MCF 10A (cell line): ENCODE measurements at regions not wholly inside any gene's neighbourhood (a gene's known extent, or its start where the extent isn't known, plus 50 kb on each side); places are given as distances from the start of the nearest gene placed in this dataset.

Experiments
- BruUV-seq: library from RNA; stranded (reverse); fragments of 400-500 nt; replicated peaks from 2 replicates; lab custom pipeline; 2021; lab: Mats Ljungman, UMichigan
- CTCF ChIA-PET: fragments of 300-600 bp; sonication (Branson Sonifier 250); formaldehyde crosslinking; extraction: SDS; loops from one replicate; lab custom pipeline; 2021; ENCODE audit warnings: antibody characterized with exemption, inconsistent platforms; lab: Yijun Ruan, JAX
- POLR2A ChIA-PET: fragments of 300-600, 350-650 bp; sonication (Branson Sonifier 250); formaldehyde crosslinking; extraction: SDS; loops from one replicate; lab custom pipeline; 2020; ENCODE audit warnings: antibody characterized with exemption, inconsistent platforms; lab: Yijun Ruan, JAX
- DNase-seq: peaks from one replicate; pipeline ENCODE4 v3.0.0-alpha.2; 2018; ENCODE audit not compliant: unreplicated experiment
- H3K27ac Mint-ChIP-seq: one replicate; pipeline ENCODE4 v1.8.0; 2022; ENCODE audit warnings: mild to moderate bottlenecking, low read depth, mixed read lengths; ENCODE audit not compliant: unreplicated experiment
- H3K27me3 Mint-ChIP-seq: one replicate; pipeline ENCODE4 v1.8.0; 2022; ENCODE audit warnings: mixed read lengths; ENCODE audit not compliant: insufficient read depth, unreplicated experiment
- H3K36me3 Mint-ChIP-seq: one replicate; pipeline ENCODE4 v1.8.0; 2022; ENCODE audit warnings: mild to moderate bottlenecking, moderate library complexity, mixed read lengths; ENCODE audit not compliant: insufficient read depth, unreplicated experiment
- H3K4me1 Mint-ChIP-seq: one replicate; pipeline ENCODE4 v1.8.0; 2022; ENCODE audit warnings: mixed read lengths; ENCODE audit not compliant: insufficient read depth, unreplicated experiment
- H3K4me3 Mint-ChIP-seq: one replicate; pipeline ENCODE4 v1.8.0; 2022; ENCODE audit warnings: mild to moderate bottlenecking, moderate library complexity, mixed read lengths; ENCODE audit not compliant: unreplicated experiment
- H3K9me3 Mint-ChIP-seq: one replicate; pipeline ENCODE4 v1.8.0; 2022; ENCODE audit warnings: mixed read lengths; ENCODE audit not compliant: unreplicated experiment
- CTCF ChIP-seq: fragments of 200-600 bp; IDR thresholded peaks from one replicate; pipeline ENCODE4 v1.8.0; 2022; ENCODE audit warnings: antibody characterized with exemption, mild to moderate bottlenecking; ENCODE audit not compliant: unreplicated experiment
- intact Hi-C: fragments of 100-400 bp; cut with micrococcal nuclease; formaldehyde crosslinking; loops from 2 replicates; pipeline ENCODE4 v1.14.1; 2022

GRCh38 chr10:36455526-36456133 is 669.8 kb upstream of the ANKRD30A start:
- no peaks in the 10 kb centered on the region for H3K27me3 Mint-ChIP-seq
- intact Hi-C loops = no loop called here
- no peaks in the 10 kb centered on the region for H3K9me3 Mint-ChIP-seq
- no peak overlapping the region for H3K4me3 Mint-ChIP-seq
- no TSS peak for BruUV-seq
- no peak for TF ChIP-seq CTCF
- H3K4me1 Mint-ChIP-seq = peaks cover 9% of the 10 kb centered on the region
- H3K27ac Mint-ChIP-seq = peak overlapping the region; percentile 85
- H3K36me3 Mint-ChIP-seq = no peaks in the 10 kb centered on the region
- ChIA-PET CTCF (interaction anchor here (0.6 kb wide), 2 partner anchors 538 to 673 kb away, joined by 3 read pairs; no protein-coding TSS in a partner anchor), POLR2A (interaction anchor here (0.7 to 1.3 kb wide), 3 partner anchors 13 to 1365 kb away, joined by 3 to 5 read pairs (median 3); no protein-coding TSS in a partner anchor)
- DNase-seq = no peak

- H3K4me3 Mint-ChIP-seq = no peak overlapping the region
- ChIA-PET CTCF (no interaction called here), POLR2A (no interaction called here)
- H3K27ac Mint-ChIP-seq = no peak overlapping the region
- peaks cover 21% of the 10 kb centered on the region for H3K4me1 Mint-ChIP-seq
- BruUV-seq = no TSS peak
- intact Hi-C loops = no loop called here
- no peaks in the 10 kb centered on the region for H3K27me3 Mint-ChIP-seq
- no peak for DNase-seq
- H3K36me3 Mint-ChIP-seq = no peaks in the 10 kb centered on the region
- no peaks in the 10 kb centered on the region for H3K9me3 Mint-ChIP-seq
- no peak for TF ChIP-seq CTCF
Observed at GRCh38 chr10:36452851-36453250, 672.5 kb upstream of the ANKRD30A start.

GRCh38 chr10:36451391-36451970 is 673.9 kb upstream of the ANKRD30A start:
- Mint-ChIP-seq H3K4me1 (peaks cover 25% of the 10 kb centered on the region), H3K27me3 (no peaks in the 10 kb centered on the region), H3K4me3 (no peak overlapping the region), H3K36me3 (no peaks in the 10 kb centered on the region), H3K9me3 (no peaks in the 10 kb centered on the region), H3K27ac (no peak overlapping the region)
- CTCF ChIA-PET = interaction anchor here (0.6 kb wide), 3 partner anchors 38 to 653 kb away, joined by 3 to 4 read pairs (median 3); no protein-coding TSS in a partner anchor
- BruUV-seq = no TSS peak
- intact Hi-C loops = no loop called here
- no peak for TF ChIP-seq CTCF
- no peak for DNase-seq
- POLR2A ChIA-PET = interaction anchor here (0.6 to 0.7 kb wide), 2 partner anchors 41 to 42 kb away, joined by 3 read pairs; no protein-coding TSS in a partner anchor

- BruUV-seq = no TSS peak
- no peak for TF ChIP-seq CTCF
- ChIA-PET CTCF (interaction anchor here (0.6 kb wide), 1 partner anchor 336 kb away, joined by 4 read pairs; no protein-coding TSS in a partner anchor), POLR2A (no interaction called here)
- Mint-ChIP-seq H3K27me3 (no peaks in the 10 kb centered on the region), H3K9me3 (no peaks in the 10 kb centered on the region), H3K27ac (no peak overlapping the region), H3K4me1 (peaks cover 21% of the 10 kb centered on the region), H3K4me3 (no peak overlapping the region), H3K36me3 (no peaks in the 10 kb centered on the region)
- no peak for DNase-seq
- intact Hi-C loops = no loop called here
Observed at GRCh38 chr10:36450380-36450779, 675.0 kb upstream of the ANKRD30A start.
